ENCODE measurements at regions not wholly inside any gene's neighbourhood (a gene's known extent, or its start where the extent isn't known, plus 50 kb on each side); places are given as distances from the start of the nearest gene placed in this dataset.

GRCh38 chr5:143889986-143890385, 78.0 kb downstream of the HMHB1 start (continued):
- TF ChIP-seq CREB5 (CRISPR knock-in tag; IDR thresholded peaks at IDR 0.05; ENCODE audit: low read depth) = no peak
- no peak for TF ChIP-seq ZNF70 (CRISPR knock-in tag; IDR thresholded peaks at IDR 0.05)

DNA sequence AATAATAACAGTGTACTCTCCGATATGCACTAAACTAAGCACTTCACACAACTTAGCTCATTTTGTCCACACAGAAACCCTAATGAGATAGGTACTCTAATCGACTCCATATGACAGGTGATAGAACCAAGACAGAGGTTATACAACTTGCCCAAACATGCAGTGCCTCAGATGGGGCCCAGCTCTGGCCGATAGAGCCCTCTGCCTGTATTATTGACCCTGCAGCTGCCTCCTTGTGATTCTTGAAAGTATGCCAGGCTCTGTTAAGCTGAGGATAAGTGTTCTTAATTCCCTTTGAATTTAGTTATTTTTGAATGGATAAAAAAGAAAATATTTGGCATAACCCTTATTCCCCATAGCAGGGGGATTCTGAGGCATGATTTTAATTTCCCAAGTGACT, 78.5 kb downstream of the HMHB1 start:
- no peak for ATAC-seq
- TF ChIP-seq ZFP3 (CRISPR knock-in tag; IDR thresholded peaks at IDR 0.05) (no peak), ZNF8 (CRISPR knock-in tag; IDR thresholded peaks at IDR 0.05) (no peak), ZNF565 (CRISPR knock-in tag; conservative IDR thresholded peaks at IDR 0.05; ENCODE audit: low read depth) (no peak), PPARA (CRISPR knock-in tag; IDR thresholded peaks at IDR 0.05; ENCODE audit: borderline replicate concordance) (no peak)

DNA sequence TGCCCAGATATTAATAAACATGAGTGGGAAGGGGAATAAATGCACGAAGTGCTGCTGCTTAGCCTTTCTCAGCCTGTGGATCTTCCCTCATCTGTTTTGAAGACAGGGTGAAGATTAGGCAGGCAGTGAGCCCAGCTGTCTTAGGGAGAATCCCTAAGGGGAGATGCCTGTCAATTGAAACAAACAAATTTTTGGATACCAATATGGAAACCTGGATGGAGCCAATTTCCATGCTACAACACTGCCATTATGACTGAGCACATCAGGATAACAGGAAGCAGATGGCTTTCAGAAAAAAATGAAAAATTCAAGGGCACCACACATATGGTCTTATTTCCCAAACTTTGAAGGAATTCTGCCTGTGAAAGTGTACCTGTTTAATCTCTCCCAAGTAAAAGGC, 80.3 kb downstream of the HMHB1 start:
- TF ChIP-seq, protein P1, sequence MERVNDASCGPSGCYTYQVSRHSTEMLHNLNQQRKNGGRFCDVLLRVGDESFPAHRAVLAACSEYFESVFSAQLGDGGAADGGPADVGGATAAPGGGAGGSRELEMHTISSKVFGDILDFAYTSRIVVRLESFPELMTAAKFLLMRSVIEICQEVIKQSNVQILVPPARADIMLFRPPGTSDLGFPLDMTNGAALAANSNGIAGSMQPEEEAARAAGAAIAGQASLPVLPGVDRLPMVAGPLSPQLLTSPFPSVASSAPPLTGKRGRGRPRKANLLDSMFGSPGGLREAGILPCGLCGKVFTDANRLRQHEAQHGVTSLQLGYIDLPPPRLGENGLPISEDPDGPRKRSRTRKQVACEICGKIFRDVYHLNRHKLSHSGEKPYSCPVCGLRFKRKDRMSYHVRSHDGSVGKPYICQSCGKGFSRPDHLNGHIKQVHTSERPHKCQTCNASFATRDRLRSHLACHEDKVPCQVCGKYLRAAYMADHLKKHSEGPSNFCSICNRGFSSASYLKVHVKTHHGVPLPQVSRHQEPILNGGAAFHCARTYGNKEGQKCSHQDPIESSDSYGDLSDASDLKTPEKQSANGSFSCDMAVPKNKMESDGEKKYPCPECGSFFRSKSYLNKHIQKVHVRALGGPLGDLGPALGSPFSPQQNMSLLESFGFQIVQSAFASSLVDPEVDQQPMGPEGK (CRISPR knock-in tag; IDR thresholded peaks at IDR 0.05; ENCODE audit: borderline replicate concordance) = no peak
- TF ChIP-seq TSHZ2 (CRISPR knock-in tag; IDR thresholded peaks at IDR 0.05) (no peak), ARNTL (CRISPR knock-in tag; IDR thresholded peaks at IDR 0.05; ENCODE audit: borderline replicate concordance, low read depth) (no peak), CREB5 (CRISPR knock-in tag; IDR thresholded peaks at IDR 0.05; ENCODE audit: low read depth) (no peak), ZFP3 (CRISPR knock-in tag; IDR thresholded peaks at IDR 0.05) (no peak), RARB (CRISPR knock-in tag; IDR thresholded peaks at IDR 0.05) (no peak), SNAI2 (CRISPR knock-in tag; IDR thresholded peaks at IDR 0.05) (no peak), ZNF8 (CRISPR knock-in tag; IDR thresholded peaks at IDR 0.05) (no peak), ISL1 (CRISPR knock-in tag; IDR thresholded peaks at IDR 0.05) (no peak), OSR1 (CRISPR knock-in tag; IDR thresholded peaks at IDR 0.05) (no peak)
- ATAC-seq = no peak; the same call in 2 of the 3 replicates

DNA sequence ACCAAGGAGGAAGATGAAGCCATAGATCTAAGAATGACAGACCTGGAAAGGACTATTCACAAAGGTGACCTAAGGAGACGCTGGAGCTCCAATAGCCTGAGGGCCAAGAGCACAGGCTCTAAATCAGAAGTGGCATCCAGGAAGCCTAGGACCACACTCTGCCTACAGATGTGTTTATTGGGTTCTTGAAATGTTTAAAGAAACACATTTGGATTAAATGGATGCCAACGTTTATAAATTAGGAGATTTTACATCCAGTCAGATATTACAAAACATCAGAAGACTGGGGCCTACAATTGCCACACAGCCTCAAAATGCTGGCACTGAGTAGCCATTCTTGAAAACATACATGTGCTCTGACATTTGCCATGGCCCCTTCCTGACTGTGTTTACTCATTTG, 80.9 kb downstream of the HMHB1 start:
- no peak for ATAC-seq
- no peak for TF ChIP-seq PPARA (CRISPR knock-in tag; IDR thresholded peaks at IDR 0.05; ENCODE audit: borderline replicate concordance)
- TF ChIP-seq GLIS3 (CRISPR knock-in tag; IDR thresholded peaks at IDR 0.05) = no peak
- no peak for TF ChIP-seq ESRRG (CRISPR knock-in tag; IDR thresholded peaks at IDR 0.05)
- no peak for TF ChIP-seq OSR1 (CRISPR knock-in tag; IDR thresholded peaks at IDR 0.05)
- no peak for TF ChIP-seq ZNF565 (CRISPR knock-in tag; conservative IDR thresholded peaks at IDR 0.05; ENCODE audit: low read depth)
- TF ChIP-seq CREB5 (CRISPR knock-in tag; IDR thresholded peaks at IDR 0.05; ENCODE audit: low read depth) = no peak
- TF ChIP-seq TOX (CRISPR knock-in tag; IDR thresholded peaks at IDR 0.05; ENCODE audit: borderline replicate concordance) = no peak
- no peak for TF ChIP-seq ZFP3 (CRISPR knock-in tag; IDR thresholded peaks at IDR 0.05)
- no peak for TF ChIP-seq CSDC2 (CRISPR knock-in tag; IDR thresholded peaks at IDR 0.05)
- no peak for TF ChIP-seq SNAI2 (CRISPR knock-in tag; IDR thresholded peaks at IDR 0.05)
- no peak for TF ChIP-seq ARNTL (CRISPR knock-in tag; IDR thresholded peaks at IDR 0.05; ENCODE audit: borderline replicate concordance, low read depth)
- TF ChIP-seq ZFP30 (CRISPR knock-in tag; IDR thresholded peaks at IDR 0.05) = no peak
- TF ChIP-seq ZNF70 (CRISPR knock-in tag; IDR thresholded peaks at IDR 0.05) = no peak
- no peak for TF ChIP-seq TSHZ2 (CRISPR knock-in tag; IDR thresholded peaks at IDR 0.05)
- TF ChIP-seq, protein P1 (CRISPR knock-in tag; IDR thresholded peaks at IDR 0.05; ENCODE audit: borderline replicate concordance) = no peak
- no peak for TF ChIP-seq ZNF8 (CRISPR knock-in tag; IDR thresholded peaks at IDR 0.05)
- no peak for TF ChIP-seq BACH2 (CRISPR knock-in tag; IDR thresholded peaks at IDR 0.05; ENCODE audit: borderline replicate concordance)
